ENCODE measurements at regions not wholly inside any gene's neighbourhood (a gene's known extent, or its start where the extent isn't known, plus 50 kb on each side); places are given as distances from the start of the nearest gene placed in this dataset.

GRCh38 chr5:120139039-120139438 is 325.1 kb upstream of the PRR16 start (continued):
- TF ChIP-seq, protein P1, sequence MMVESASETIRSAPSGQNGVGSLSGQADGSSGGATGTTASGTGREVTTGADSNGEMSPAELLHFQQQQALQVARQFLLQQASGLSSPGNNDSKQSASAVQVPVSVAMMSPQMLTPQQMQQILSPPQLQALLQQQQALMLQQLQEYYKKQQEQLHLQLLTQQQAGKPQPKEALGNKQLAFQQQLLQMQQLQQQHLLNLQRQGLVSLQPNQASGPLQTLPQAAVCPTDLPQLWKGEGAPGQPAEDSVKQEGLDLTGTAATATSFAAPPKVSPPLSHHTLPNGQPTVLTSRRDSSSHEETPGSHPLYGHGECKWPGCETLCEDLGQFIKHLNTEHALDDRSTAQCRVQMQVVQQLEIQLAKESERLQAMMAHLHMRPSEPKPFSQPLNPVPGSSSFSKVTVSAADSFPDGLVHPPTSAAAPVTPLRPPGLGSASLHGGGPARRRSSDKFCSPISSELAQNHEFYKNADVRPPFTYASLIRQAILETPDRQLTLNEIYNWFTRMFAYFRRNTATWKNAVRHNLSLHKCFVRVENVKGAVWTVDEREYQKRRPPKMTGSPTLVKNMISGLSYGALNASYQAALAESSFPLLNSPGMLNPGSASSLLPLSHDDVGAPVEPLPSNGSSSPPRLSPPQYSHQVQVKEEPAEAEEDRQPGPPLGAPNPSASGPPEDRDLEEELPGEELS (CRISPR knock-in tag; IDR thresholded peaks at IDR 0.05) = peak; percentile 50; the same call in 1 of the 2 replicates
- TF ChIP-seq FOSL2 (CRISPR knock-in tag; IDR thresholded peaks at IDR 0.05) = peak; percentile 89; the same call in 1 of the 2 replicates
- 0 out of 2 replicates have a peak, but pooled peaks have one; percentile 37 for TF ChIP-seq RERE (CRISPR knock-in tag; IDR thresholded peaks at IDR 0.05; ENCODE audit: low read depth)
- TF ChIP-seq, protein P2, sequence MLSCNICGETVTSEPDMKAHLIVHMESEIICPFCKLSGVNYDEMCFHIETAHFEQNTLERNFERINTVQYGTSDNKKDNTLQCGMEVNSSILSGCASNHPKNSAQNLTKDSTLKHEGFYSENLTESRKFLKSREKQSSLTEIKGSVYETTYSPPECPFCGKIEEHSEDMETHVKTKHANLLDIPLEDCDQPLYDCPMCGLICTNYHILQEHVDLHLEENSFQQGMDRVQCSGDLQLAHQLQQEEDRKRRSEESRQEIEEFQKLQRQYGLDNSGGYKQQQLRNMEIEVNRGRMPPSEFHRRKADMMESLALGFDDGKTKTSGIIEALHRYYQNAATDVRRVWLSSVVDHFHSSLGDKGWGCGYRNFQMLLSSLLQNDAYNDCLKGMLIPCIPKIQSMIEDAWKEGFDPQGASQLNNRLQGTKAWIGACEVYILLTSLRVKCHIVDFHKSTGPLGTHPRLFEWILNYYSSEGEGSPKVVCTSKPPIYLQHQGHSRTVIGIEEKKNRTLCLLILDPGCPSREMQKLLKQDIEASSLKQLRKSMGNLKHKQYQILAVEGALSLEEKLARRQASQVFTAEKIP (CRISPR knock-in tag; IDR thresholded peaks at IDR 0.05; ENCODE audit: borderline replicate concordance) = no peak
- peak; percentile 81; the same call in 1 of the 2 replicates for TF ChIP-seq NFIC (IDR thresholded peaks at IDR 0.05; ENCODE audit: low read length)
- no peak for TF ChIP-seq GLMP (CRISPR knock-in tag; IDR thresholded peaks at IDR 0.05; ENCODE audit: borderline replicate concordance)
- TF ChIP-seq ZNF33B (CRISPR knock-in tag; IDR thresholded peaks at IDR 0.05) = no peak
- TF ChIP-seq HOMEZ (CRISPR knock-in tag; IDR thresholded peaks at IDR 0.05; ENCODE audit: low read depth) = peak; percentile 66; the same call in 1 of the 2 replicates
- TF ChIP-seq SAP130 (CRISPR knock-in tag; IDR thresholded peaks at IDR 0.05; ENCODE audit: low read depth) = peak; percentile 37; the same call in 1 of the 2 replicates
- peak; percentile 72 for TF ChIP-seq JUND (CRISPR knock-in tag; IDR thresholded peaks at IDR 0.05)
- TF ChIP-seq ZBTB44 (CRISPR knock-in tag; IDR thresholded peaks at IDR 0.05) = no peak
- no peak for TF ChIP-seq ZFP62 (CRISPR knock-in tag; IDR thresholded peaks at IDR 0.05)
- TF ChIP-seq SOX13 (IDR thresholded peaks at IDR 0.05) = no peak
- peak in 1 of 2 experiments; percentile 85; a peak in 2 of 4 replicates for TF ChIP-seq SOX13 (CRISPR knock-in tag; conservative IDR thresholded peaks at IDR 0.05 in 1 of 2, IDR thresholded peaks at IDR 0.05 in 1 of 2)
- peak; percentile 78 for TF ChIP-seq NCOA2 (CRISPR knock-in tag; IDR thresholded peaks at IDR 0.05)

Measured in HepG2 (cell line).